H9 (cell line): ENCODE measurements at regions not wholly inside any gene's neighbourhood (a gene's known extent, or its start where the extent isn't known, plus 50 kb on each side); places are given as distances from the start of the nearest gene placed in this dataset.

Experiments used
- DNase-seq: peaks from one replicate; pipeline ENCODE4 v3.0.0-alpha.2; 2017
- H2AFZ ChIP-seq: one replicate; pipeline ENCODE4 v1.6.1; 2013; ENCODE audit warnings: mild to moderate bottlenecking, low read length, control low read depth, moderate library complexity
- H2AK5ac ChIP-seq: 2 replicates; pipeline ENCODE4 v1.6.1; 2013; ENCODE audit warnings: low read length, control low read depth, mixed read lengths; ENCODE audit not compliant: insufficient read length
- H2BK120ac ChIP-seq: one replicate; pipeline ENCODE4 v1.6.1; 2013; ENCODE audit warnings: low read depth, mild to moderate bottlenecking, low read length, control low read depth, inconsistent platforms; ENCODE audit not compliant: poor library complexity, severe bottlenecking
- H2BK12ac ChIP-seq: 2 replicates; pipeline ENCODE4 v1.6.1; 2013; ENCODE audit warnings: low read length, control low read depth, mixed read lengths, low read depth; ENCODE audit not compliant: insufficient read length
- H2BK15ac ChIP-seq: 2 replicates; pipeline ENCODE4 v1.6.1; 2013; ENCODE audit warnings: low read depth, low read length, control low read depth
- H2BK20ac ChIP-seq: one replicate; pipeline ENCODE4 v1.6.1; 2013; ENCODE audit warnings: low read depth, mild to moderate bottlenecking, low read length, control low read depth, inconsistent platforms; ENCODE audit not compliant: poor library complexity, severe bottlenecking
- H2BK5ac ChIP-seq: 2 replicates; pipeline ENCODE4 v1.6.1; 2013; ENCODE audit warnings: low read length, control low read depth, mixed read lengths; ENCODE audit not compliant: insufficient read length
- H3K14ac ChIP-seq: 2 replicates; pipeline ENCODE4 v1.6.1; 2013; ENCODE audit warnings: low read length, control low read depth; ENCODE audit not compliant: insufficient read depth
- H3K18ac ChIP-seq: 2 replicates; pipeline ENCODE4 v1.6.1; 2013; ENCODE audit warnings: low read depth, mild to moderate bottlenecking, mixed read lengths, low read length, control low read depth; ENCODE audit not compliant: insufficient read length
- H3K23ac ChIP-seq: 2 replicates; pipeline ENCODE4 v1.6.1; 2013; ENCODE audit warnings: low read length, control low read depth, mixed read lengths, low read depth; ENCODE audit not compliant: insufficient read length
- H3K23me2 ChIP-seq: 2 replicates; pipeline ENCODE4 v1.6.1; 2013; ENCODE audit warnings: low read depth, mild to moderate bottlenecking, mixed read lengths, low read length, control low read depth; ENCODE audit not compliant: insufficient read length, poor library complexity, severe bottlenecking
- H3K27ac ChIP-seq: 2 replicates; pipeline ENCODE4 v1.5.1; 2013; ENCODE audit warnings: low read length, control low read depth, mixed read lengths, low read depth; ENCODE audit not compliant: insufficient read length
- H3K27me3 ChIP-seq: 2 replicates; pipeline ENCODE4 v1.6.1; 2013; ENCODE audit warnings: low read length, control low read depth, inconsistent platforms; ENCODE audit not compliant: insufficient read depth
- H3K4ac ChIP-seq: 2 replicates; pipeline ENCODE4 v1.6.1; 2013; ENCODE audit warnings: low read depth, mild to moderate bottlenecking, control low read depth, inconsistent platforms, low read length, moderate library complexity
- H3K4me1 ChIP-seq: 2 replicates; pipeline ENCODE4 v1.6.1; 2013; ENCODE audit warnings: low read length, control low read depth, inconsistent platforms; ENCODE audit not compliant: insufficient read depth
- H3K4me2 ChIP-seq: 2 replicates; pipeline ENCODE4 v1.6.1; 2013; ENCODE audit warnings: low read length, control low read depth, mixed read lengths; ENCODE audit not compliant: insufficient read length, insufficient read depth
- H3K56ac ChIP-seq: 2 replicates; pipeline ENCODE4 v1.6.1; 2013; ENCODE audit warnings: low read depth, mild to moderate bottlenecking, mixed read lengths, low read length, control low read depth; ENCODE audit not compliant: insufficient read length
- H3K79me1 ChIP-seq: 2 replicates; pipeline ENCODE4 v1.6.1; 2013; ENCODE audit warnings: low read depth, mild to moderate bottlenecking, moderate library complexity, low read length, control low read depth, inconsistent platforms; ENCODE audit not compliant: insufficient read depth, poor library complexity, severe bottlenecking
- H3K79me2 ChIP-seq: 2 replicates; pipeline ENCODE4 v1.6.1; 2013; ENCODE audit warnings: low read length, control low read depth, inconsistent platforms; ENCODE audit not compliant: insufficient read depth
- H3K9ac ChIP-seq: 2 replicates; pipeline ENCODE4 v1.6.1; 2013; ENCODE audit warnings: low read length, control low read depth, mixed read lengths; ENCODE audit not compliant: insufficient read length; ENCODE audit errors: extremely low read depth
- H3K9me3 ChIP-seq: one replicate; pipeline ENCODE4 v1.6.1; 2013; ENCODE audit warnings: low read depth, low read length, inconsistent platforms; ENCODE audit not compliant: control insufficient read depth
- H3T11ph ChIP-seq: one replicate; pipeline ENCODE4 v1.6.1; 2013; ENCODE audit warnings: mild to moderate bottlenecking, low read length, control low read depth, inconsistent platforms
- H4K20me1 ChIP-seq: one replicate; pipeline ENCODE4 v1.6.1; 2013; ENCODE audit not compliant: control insufficient read depth, insufficient read length, insufficient read depth
- H4K5ac ChIP-seq: 2 replicates; pipeline ENCODE4 v1.6.1; 2013; ENCODE audit warnings: low read depth, mild to moderate bottlenecking, mixed read lengths, low read length, control low read depth; ENCODE audit not compliant: insufficient read length
- H4K8ac ChIP-seq: replicated peaks from 2 replicates; pipeline ENCODE4 v1.6.1; 2013; ENCODE audit warnings: low read length, control low read depth, mixed read lengths, low read depth; ENCODE audit not compliant: insufficient read length
- H4K91ac ChIP-seq: 2 replicates; pipeline ENCODE4 v1.6.1; 2013; ENCODE audit warnings: low read depth, mild to moderate bottlenecking, moderate library complexity, mixed read lengths, low read length, control low read depth; ENCODE audit not compliant: insufficient read length
- H3K27ac Mint-ChIP-seq, 3 experiments: 2 replicates in 2 of 3; 3 replicates in 1 of 3; pipeline ENCODE4 v1.8.0; 2020 to 2021; ENCODE audit warnings: mixed read lengths in 3 of 3, mild to moderate bottlenecking in 1 of 3, moderate library complexity in 1 of 3
- H3K27me3 Mint-ChIP-seq: 2 replicates; pipeline ENCODE4 v1.8.0; 2021; ENCODE audit warnings: low read depth, mild to moderate bottlenecking, moderate library complexity, mixed read lengths
- H3K36me3 Mint-ChIP-seq, 3 experiments: 2 replicates in 2 of 3; 3 replicates in 1 of 3; pipeline ENCODE4 v1.8.0; 2020 to 2021; ENCODE audit warnings: low read depth in 3 of 3, mixed read lengths in 3 of 3; ENCODE audit not compliant: insufficient read depth in 1 of 3
- H3K4me1 Mint-ChIP-seq, 2 experiments: 2 replicates each; pipeline ENCODE4 v1.8.0; 2020; ENCODE audit warnings: mixed read lengths in 2 of 2
- H3K4me3 Mint-ChIP-seq, 2 experiments: 2 replicates in 1 of 2; 3 replicates in 1 of 2; pipeline ENCODE4 v1.8.0; 2020 to 2021; ENCODE audit warnings: mild to moderate bottlenecking in 2 of 2, mixed read lengths in 2 of 2, moderate library complexity in 1 of 2
- H3K9me3 Mint-ChIP-seq, 2 experiments: 2 replicates in 1 of 2; 3 replicates in 1 of 2; pipeline ENCODE4 v1.8.0; 2020; ENCODE audit warnings: mild to moderate bottlenecking in 2 of 2, mixed read lengths in 2 of 2, moderate library complexity in 1 of 2
- WGBS: extraction: QIAGEN DNeasy Blood & Tissue Kit; methylation state at CpG from one replicate; pipeline ENCODE4 v1.1.7; 2013; ENCODE audit warnings: missing lambda C conversion rate, low lambda C conversion rate, mixed read lengths; ENCODE audit not compliant: insufficient read length; ENCODE audit errors: extremely low coverage; 5-methylcytosine and 5-hydroxymethylcytosine counted together
- TF ChIP-seq, protein P1 (sequence below): fragments of 200-600 bp; sonication (generic); conservative IDR thresholded peaks from 3 replicates; pipeline ENCODE4 v1.8.0; 2021; ENCODE audit warnings: antibody characterized with exemption, mild to moderate bottlenecking

DNA sequence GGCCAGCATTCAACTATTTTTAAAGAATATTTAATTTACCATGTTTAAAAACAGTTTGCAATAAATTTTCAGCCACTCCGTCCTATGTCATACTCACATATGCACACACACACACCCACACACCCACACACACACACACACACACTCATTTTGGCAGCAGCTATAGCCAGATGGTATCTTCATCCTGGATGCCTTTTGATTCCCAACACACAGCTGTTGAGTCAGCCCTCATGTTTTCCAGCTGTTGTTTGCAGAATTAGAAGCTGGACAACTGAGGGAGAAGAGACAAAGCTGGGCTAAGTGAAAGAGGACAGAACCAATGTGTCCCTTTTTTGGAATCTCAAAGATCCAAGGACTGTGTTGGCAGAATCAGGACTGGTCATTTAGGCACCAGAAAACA is 80.0 kb upstream of the EGLN3 start:
- no peaks in the 10 kb centered on the region for H3K9me3 ChIP-seq
- H3K27me3 ChIP-seq = no peaks in the 10 kb centered on the region
- H3K18ac ChIP-seq = no peak overlapping the region
- H4K20me1 ChIP-seq = no peaks in the 10 kb centered on the region
- H3K79me2 ChIP-seq = no peaks in the 10 kb centered on the region
- WGBS = no CpG with 5 or more reads among the region's 1 CpG
- no peak overlapping the region for H3K23ac ChIP-seq
- no peak overlapping the region for H3K27ac ChIP-seq
- Mint-ChIP-seq H3K27me3 (no peaks in the 10 kb centered on the region; the same call in 1 of the 2 replicates), H3K36me3 (peaks cover 0 to 3% (median 0%) of the 10 kb centered on the region in 3 experiments; a peak in 2 of 7 replicates), H3K4me1 (peaks cover 3 to 18% of the 10 kb centered on the region in 2 experiments), H3K4me3 (no peak overlapping the region), H3K27ac (no peak overlapping the region), H3K9me3 (peaks cover 0 to 5% of the 10 kb centered on the region in 2 experiments; a peak in 2 of 5 replicates)
- H3K14ac ChIP-seq = no peak overlapping the region
- H3K23me2 ChIP-seq = no peaks in the 10 kb centered on the region
- no peak overlapping the region for H3K56ac ChIP-seq
- H3K79me1 ChIP-seq = no peaks in the 10 kb centered on the region
- H3K4me1 ChIP-seq = peaks cover 3% of the 10 kb centered on the region; the same call in 1 of the 2 replicates
- no peak overlapping the region for H2BK20ac ChIP-seq
- H2BK12ac ChIP-seq = no peak overlapping the region
- no peak overlapping the region for H2BK120ac ChIP-seq
- no peak overlapping the region for H3K4me2 ChIP-seq
- no peak overlapping the region for H2AK5ac ChIP-seq
- no peak overlapping the region for H3T11ph ChIP-seq
- H3K4ac ChIP-seq = no peak overlapping the region
- no peak overlapping the region for H2AFZ ChIP-seq
- H3K9ac ChIP-seq = no peak overlapping the region
- H2BK15ac ChIP-seq = no peak overlapping the region
- H4K8ac ChIP-seq = no peak overlapping the region
- no peak overlapping the region for H2BK5ac ChIP-seq
- DNase-seq = no peak
- H4K5ac ChIP-seq = no peak overlapping the region
- no peak overlapping the region for H4K91ac ChIP-seq
- TF ChIP-seq, protein P1, sequence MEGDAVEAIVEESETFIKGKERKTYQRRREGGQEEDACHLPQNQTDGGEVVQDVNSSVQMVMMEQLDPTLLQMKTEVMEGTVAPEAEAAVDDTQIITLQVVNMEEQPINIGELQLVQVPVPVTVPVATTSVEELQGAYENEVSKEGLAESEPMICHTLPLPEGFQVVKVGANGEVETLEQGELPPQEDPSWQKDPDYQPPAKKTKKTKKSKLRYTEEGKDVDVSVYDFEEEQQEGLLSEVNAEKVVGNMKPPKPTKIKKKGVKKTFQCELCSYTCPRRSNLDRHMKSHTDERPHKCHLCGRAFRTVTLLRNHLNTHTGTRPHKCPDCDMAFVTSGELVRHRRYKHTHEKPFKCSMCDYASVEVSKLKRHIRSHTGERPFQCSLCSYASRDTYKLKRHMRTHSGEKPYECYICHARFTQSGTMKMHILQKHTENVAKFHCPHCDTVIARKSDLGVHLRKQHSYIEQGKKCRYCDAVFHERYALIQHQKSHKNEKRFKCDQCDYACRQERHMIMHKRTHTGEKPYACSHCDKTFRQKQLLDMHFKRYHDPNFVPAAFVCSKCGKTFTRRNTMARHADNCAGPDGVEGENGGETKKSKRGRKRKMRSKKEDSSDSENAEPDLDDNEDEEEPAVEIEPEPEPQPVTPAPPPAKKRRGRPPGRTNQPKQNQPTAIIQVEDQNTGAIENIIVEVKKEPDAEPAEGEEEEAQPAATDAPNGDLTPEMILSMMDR = no peak
